Lower leg skin (tissue), 3 donors: ENCODE measurements at regions not wholly inside any gene's neighbourhood (a gene's known extent, or its start where the extent isn't known, plus 50 kb on each side); places are given as distances from the start of the nearest gene placed in this dataset.

Experiments used
- POLR2A ChIP-seq, 2 donors: fragments of 450-650 bp; IDR thresholded peaks; one replicate each; pipeline ENCODE4 v1.6.1; 2016 to 2017; ENCODE audit warnings: antibody characterized with exemption in 2 of 2, mild to moderate bottlenecking in 1 of 2, moderate library complexity in 1 of 2
- TF ChIP-seq, protein P1 (sequence below), 3 donors: fragments of 450-650 bp; IDR thresholded peaks; one replicate each; pipeline ENCODE4 v1.5.1; 2016; ENCODE audit warnings: antibody characterized with exemption in 3 of 3, mild to moderate bottlenecking in 3 of 3, moderate library complexity in 2 of 3

DNA sequence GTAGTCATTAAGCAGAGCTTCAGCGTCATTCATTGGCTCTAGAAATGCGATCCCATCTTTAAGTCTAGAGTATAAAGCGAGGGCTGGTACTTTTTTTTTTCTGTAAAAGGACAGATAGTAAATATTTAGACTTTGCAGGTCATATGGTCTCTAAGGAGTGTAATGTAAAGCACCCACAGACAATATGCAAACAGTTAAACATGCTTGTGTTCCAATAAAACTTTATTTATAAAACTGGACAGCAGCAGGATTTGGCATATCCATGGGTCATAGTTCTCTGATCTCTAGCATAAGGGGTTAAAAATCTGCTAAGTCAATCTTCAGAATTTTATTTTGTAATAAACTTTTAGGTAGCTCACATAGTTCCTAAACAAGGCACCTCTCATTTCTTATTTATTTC, 226.8 kb upstream of the TBC1D5 start:
- TF ChIP-seq, protein P1, sequence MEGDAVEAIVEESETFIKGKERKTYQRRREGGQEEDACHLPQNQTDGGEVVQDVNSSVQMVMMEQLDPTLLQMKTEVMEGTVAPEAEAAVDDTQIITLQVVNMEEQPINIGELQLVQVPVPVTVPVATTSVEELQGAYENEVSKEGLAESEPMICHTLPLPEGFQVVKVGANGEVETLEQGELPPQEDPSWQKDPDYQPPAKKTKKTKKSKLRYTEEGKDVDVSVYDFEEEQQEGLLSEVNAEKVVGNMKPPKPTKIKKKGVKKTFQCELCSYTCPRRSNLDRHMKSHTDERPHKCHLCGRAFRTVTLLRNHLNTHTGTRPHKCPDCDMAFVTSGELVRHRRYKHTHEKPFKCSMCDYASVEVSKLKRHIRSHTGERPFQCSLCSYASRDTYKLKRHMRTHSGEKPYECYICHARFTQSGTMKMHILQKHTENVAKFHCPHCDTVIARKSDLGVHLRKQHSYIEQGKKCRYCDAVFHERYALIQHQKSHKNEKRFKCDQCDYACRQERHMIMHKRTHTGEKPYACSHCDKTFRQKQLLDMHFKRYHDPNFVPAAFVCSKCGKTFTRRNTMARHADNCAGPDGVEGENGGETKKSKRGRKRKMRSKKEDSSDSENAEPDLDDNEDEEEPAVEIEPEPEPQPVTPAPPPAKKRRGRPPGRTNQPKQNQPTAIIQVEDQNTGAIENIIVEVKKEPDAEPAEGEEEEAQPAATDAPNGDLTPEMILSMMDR (IDR thresholded peaks at IDR 0.05) = no peak
- TF ChIP-seq POLR2A (IDR thresholded peaks at IDR 0.05) = no peak
